ENCODE measurements at regions not wholly inside any gene's neighbourhood (a gene's known extent, or its start where the extent isn't known, plus 50 kb on each side); places are given as distances from the start of the nearest gene placed in this dataset.

DNA sequence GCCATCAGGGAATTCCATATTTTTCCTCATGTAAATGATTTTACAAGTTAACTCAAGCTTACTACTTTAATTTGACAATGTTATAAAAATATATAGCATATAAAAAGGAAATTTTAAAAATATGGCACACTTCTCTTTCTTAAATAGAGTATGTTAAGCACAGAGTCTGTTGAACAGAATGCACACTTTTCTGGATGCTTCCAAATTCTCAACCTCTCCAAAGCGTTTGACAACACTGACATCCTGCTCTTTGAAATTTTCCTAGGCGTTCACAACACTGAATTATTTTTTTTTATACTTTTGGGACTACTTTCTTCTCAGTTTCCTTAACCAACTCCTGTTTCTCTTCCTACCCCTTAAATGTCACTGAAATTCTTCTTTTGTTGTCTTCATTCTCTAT, 117.8 kb upstream of the PLXNA2 start:
- no peak for DNase-seq (ENCODE audit: low spot score)
- Histone ChIP-seq H3K27ac (no peak overlapping the region), H3K4me3 (no peak overlapping the region)
- TF ChIP-seq, protein P1, sequence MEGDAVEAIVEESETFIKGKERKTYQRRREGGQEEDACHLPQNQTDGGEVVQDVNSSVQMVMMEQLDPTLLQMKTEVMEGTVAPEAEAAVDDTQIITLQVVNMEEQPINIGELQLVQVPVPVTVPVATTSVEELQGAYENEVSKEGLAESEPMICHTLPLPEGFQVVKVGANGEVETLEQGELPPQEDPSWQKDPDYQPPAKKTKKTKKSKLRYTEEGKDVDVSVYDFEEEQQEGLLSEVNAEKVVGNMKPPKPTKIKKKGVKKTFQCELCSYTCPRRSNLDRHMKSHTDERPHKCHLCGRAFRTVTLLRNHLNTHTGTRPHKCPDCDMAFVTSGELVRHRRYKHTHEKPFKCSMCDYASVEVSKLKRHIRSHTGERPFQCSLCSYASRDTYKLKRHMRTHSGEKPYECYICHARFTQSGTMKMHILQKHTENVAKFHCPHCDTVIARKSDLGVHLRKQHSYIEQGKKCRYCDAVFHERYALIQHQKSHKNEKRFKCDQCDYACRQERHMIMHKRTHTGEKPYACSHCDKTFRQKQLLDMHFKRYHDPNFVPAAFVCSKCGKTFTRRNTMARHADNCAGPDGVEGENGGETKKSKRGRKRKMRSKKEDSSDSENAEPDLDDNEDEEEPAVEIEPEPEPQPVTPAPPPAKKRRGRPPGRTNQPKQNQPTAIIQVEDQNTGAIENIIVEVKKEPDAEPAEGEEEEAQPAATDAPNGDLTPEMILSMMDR (IDR thresholded peaks at IDR 0.05): no peak

DNA sequence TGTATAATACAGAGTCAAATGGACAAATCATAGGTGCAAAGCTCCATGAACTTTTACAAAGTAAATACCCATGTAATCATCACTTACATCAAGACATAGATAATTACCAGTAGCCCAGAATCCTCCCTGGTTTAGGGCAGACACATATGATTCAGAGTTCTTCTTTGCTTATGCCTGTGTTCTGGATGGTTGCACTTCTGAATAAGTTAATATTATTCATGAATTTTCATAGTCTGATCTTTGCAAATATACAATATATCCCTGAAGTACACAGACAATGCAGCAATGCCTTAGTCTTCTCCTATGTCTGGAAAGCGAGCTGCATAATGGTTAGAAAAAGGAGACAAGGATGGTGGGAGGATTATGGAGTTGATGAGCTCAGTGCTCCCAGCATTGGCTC, 122.4 kb upstream of the PLXNA2 start:
- Histone ChIP-seq H3K27ac (no peak overlapping the region), H3K4me3 (no peak overlapping the region)
- DNase-seq (ENCODE audit: low spot score): no peak
- TF ChIP-seq, protein P1 (IDR thresholded peaks at IDR 0.05): no peak

- no peak for DNase-seq (ENCODE audit: low spot score)
Measured at GRCh38 chr1:208369045-208369444, 124.9 kb upstream of the PLXNA2 start.

GRCh38 chr1:208369658-208370057, 125.5 kb upstream of the PLXNA2 start:
- Histone ChIP-seq H3K27ac (no peak overlapping the region), H3K4me3 (no peak overlapping the region)
- TF ChIP-seq, protein P1 (IDR thresholded peaks at IDR 0.05): no peak
- DNase-seq (ENCODE audit: low spot score): no peak

More at GRCh38 chr1:208369045-208369444, 124.9 kb upstream of the PLXNA2 start:
- TF ChIP-seq, protein P1 (IDR thresholded peaks at IDR 0.05): no peak
- Histone ChIP-seq H3K27ac (no peak overlapping the region), H3K4me3 (no peak overlapping the region)

- DNase-seq (ENCODE audit: low spot score): no peak
- Histone ChIP-seq H3K4me3 (no peak overlapping the region), H3K27ac (no peak overlapping the region)
- TF ChIP-seq, protein P1 (IDR thresholded peaks at IDR 0.05): no peak
Measured at GRCh38 chr1:208374391-208374941, 130.3 kb upstream of the PLXNA2 start.

- no peak overlapping the region for H3K4me3 ChIP-seq
- TF ChIP-seq, protein P1 (IDR thresholded peaks at IDR 0.05): no peak
- H3K27ac ChIP-seq: no peak overlapping the region
- no peak for DNase-seq (ENCODE audit: low spot score)
Measured at GRCh38 chr1:208381481-208381880, 137.3 kb upstream of the PLXNA2 start.

DNA sequence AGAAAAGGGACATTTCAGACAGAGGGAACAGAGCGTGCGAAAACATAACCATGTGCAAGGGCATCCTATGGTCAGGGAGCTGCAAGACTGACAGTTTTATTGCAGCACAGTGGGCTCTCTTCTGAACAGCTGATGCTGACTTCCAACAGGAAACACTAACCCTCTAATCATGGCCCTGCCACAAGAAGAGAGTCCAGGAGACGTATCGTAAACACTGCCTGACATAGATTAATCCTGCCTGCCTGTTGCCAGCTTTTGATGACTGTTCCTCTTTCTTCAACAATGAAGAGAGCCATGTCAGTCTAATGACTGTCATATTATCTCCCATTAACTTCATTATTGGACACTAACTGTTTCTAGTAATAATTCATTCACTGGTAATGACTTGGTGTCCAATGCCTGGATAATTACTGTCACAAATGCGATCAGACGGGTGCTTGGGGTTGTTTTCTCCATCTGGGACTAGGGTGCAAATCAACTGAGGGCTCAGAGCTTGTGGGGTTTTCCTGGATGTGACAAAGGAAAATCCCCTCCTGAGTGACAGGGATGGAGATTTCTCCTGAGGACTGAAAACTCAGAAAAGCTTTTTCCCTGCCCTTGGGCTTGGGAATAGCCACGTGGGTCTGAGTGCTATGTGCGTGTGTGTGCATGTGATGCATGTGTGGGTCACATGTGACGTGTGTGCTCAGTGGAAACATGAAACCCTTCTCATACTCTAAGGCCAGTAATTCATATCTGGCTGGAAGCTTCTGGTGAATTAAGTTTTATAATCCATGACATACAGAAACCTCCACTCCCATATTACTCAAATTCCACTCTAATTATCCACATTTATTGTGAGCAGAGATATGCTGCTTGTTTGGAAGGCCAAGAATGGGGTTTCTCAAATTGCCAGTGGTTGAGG, 144.0 kb upstream of the PLXNA2 start:
- TF ChIP-seq, protein P1 (IDR thresholded peaks at IDR 0.05): no peak
- Histone ChIP-seq H3K27ac (no peak overlapping the region), H3K4me3 (no peak overlapping the region)
- no peak for DNase-seq (ENCODE audit: low spot score)
